AG04450 (cell line): ENCODE measurements at regions not wholly inside any gene's neighbourhood (a gene's known extent, or its start where the extent isn't known, plus 50 kb on each side); places are given as distances from the start of the nearest gene placed in this dataset.

Source experiments
- CTCF ChIA-PET: fragments of 300-600, 350-600 bp; formaldehyde crosslinking; extraction: SDS; loops from one replicate; lab custom pipeline; 2022; ENCODE audit warnings: antibody characterized with exemption, inconsistent platforms; lab: Charles Lee
- POLR2A ChIA-PET: fragments of 350-600 bp; formaldehyde crosslinking; extraction: SDS; loops from one replicate; lab custom pipeline; 2021; ENCODE audit warnings: antibody characterized with exemption, inconsistent platforms; lab: Yijun Ruan, JAX
- DNase-seq: peaks from one replicate; pipeline ENCODE4 v3.0.0-alpha.2; 2011; ENCODE audit warnings: low read depth, low spot score
- H3K27ac ChIP-seq: one replicate; pipeline ENCODE4 v1.5.1; 2012; ENCODE audit warnings: low read depth, low read length, control low read depth
- H3K27me3 ChIP-seq: one replicate; pipeline ENCODE4 v1.6.0; 2012; ENCODE audit warnings: low read length; ENCODE audit not compliant: control insufficient read depth, insufficient read depth
- H3K4me3 ChIP-seq: 2 replicates; pipeline ENCODE4 v1.5.1; 2011; ENCODE audit warnings: mild to moderate bottlenecking, low read depth, low read length, control low read depth
- H3K9me3 ChIP-seq: 2 replicates; pipeline ENCODE4 v1.5.1; 2012; ENCODE audit warnings: low read length; ENCODE audit not compliant: control insufficient read depth, insufficient read depth
- TF ChIP-seq, protein P1 (sequence below): IDR thresholded peaks from 2 replicates; pipeline ENCODE4 v1.5.1; 2011; ENCODE audit warnings: low read depth, low read length, control low read depth, inconsistent platforms

DNA sequence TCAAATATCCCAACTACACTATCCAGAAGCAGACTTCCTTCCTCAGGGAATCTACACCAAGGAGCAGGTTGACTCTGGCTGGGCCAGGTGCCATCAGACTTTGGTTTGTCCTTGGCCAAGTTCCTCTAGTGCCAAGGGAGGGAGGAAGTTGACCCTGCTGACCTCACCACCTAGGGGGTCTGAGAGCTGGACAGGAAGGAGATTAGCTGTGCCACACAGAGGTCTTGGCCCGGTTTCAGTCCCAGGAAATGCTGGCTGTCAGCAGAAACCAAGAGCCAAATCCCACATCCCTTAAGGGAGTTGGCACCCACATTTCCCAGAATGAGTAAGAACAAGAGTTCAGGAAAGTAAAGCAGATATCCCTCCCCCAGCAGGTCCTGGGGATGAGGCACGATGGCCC, 178.2 kb downstream of the SALL1 start:
- POLR2A ChIA-PET, result no interaction called here
- Histone ChIP-seq H3K27ac (no peak overlapping the region), H3K9me3 (no peaks in the 10 kb centered on the region; the same call in 1 of the 2 replicates), H3K27me3 (no peaks in the 10 kb centered on the region), H3K4me3 (no peak overlapping the region)
- CTCF ChIA-PET, result no interaction called here
- TF ChIP-seq, protein P1, sequence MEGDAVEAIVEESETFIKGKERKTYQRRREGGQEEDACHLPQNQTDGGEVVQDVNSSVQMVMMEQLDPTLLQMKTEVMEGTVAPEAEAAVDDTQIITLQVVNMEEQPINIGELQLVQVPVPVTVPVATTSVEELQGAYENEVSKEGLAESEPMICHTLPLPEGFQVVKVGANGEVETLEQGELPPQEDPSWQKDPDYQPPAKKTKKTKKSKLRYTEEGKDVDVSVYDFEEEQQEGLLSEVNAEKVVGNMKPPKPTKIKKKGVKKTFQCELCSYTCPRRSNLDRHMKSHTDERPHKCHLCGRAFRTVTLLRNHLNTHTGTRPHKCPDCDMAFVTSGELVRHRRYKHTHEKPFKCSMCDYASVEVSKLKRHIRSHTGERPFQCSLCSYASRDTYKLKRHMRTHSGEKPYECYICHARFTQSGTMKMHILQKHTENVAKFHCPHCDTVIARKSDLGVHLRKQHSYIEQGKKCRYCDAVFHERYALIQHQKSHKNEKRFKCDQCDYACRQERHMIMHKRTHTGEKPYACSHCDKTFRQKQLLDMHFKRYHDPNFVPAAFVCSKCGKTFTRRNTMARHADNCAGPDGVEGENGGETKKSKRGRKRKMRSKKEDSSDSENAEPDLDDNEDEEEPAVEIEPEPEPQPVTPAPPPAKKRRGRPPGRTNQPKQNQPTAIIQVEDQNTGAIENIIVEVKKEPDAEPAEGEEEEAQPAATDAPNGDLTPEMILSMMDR, result no peak
- no peak for DNase-seq

- no peak overlapping the region for H3K27ac ChIP-seq
- H3K27me3 ChIP-seq, result no peaks in the 10 kb centered on the region
- no peaks in the 10 kb centered on the region; the same call in 1 of the 2 replicates for H3K9me3 ChIP-seq
- ChIA-PET POLR2A (no interaction called here), CTCF (no interaction called here)
- no peak overlapping the region for H3K4me3 ChIP-seq
- TF ChIP-seq, protein P1, result no peak
- no peak for DNase-seq
These were observed 180.8 kb downstream of the SALL1 start for GRCh38 chr16:50970281-50970680.

- Histone ChIP-seq H3K9me3 (no peaks in the 10 kb centered on the region), H3K4me3 (no peak overlapping the region), H3K27me3 (no peaks in the 10 kb centered on the region), H3K27ac (no peak overlapping the region)
- TF ChIP-seq, protein P1, result no peak
- ChIA-PET CTCF (no interaction called here), POLR2A (no interaction called here)
- DNase-seq, result no peak
These were observed 183.1 kb downstream of the SALL1 start for GRCh38 chr16:50967827-50968612.

DNA sequence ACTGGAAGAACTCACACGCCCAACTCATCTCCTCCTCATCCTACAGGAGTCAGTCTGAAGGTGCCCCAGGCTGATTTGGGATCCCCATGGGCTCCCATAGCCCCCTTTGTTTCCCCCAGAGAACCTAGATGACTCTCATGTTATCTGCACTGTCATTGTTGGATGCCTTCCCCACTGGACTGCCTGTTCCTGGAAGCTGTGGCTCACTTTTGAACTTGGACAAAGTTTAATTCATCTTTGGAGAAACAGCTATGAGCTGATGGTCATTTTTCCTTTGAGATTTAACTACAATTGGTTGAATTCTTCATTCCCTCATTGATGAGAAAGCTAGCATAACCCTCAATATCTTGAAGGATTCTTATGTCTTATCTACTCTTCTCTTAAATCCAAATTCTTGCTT, 186.6 kb downstream of the SALL1 start:
- Histone ChIP-seq H3K9me3 (no peaks in the 10 kb centered on the region), H3K4me3 (no peak overlapping the region), H3K27me3 (no peaks in the 10 kb centered on the region), H3K27ac (no peak overlapping the region)
- TF ChIP-seq, protein P1, result no peak
- ChIA-PET CTCF (no interaction called here), POLR2A (no interaction called here)
- DNase-seq, result no peak

DNA sequence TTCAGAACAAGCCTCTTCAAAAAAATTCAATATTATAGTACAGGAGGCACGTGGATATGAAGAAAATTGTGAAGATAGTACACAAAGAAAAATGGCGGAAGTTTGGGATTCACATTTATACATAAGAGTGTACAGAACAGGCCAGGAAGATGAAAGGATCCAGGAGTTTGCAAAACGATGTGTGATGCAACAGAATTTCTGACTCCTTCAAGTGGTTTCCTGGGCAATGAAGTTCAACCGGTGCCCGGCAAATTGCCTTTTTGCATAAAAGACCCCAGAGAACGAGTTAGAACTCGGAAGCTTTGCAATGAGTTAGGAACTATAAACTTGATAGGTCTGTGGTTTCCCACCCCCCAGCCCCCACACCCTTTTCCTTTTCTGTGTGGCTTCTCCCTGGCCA, 189.1 kb downstream of the SALL1 start:
- POLR2A ChIA-PET, result no interaction called here
- H3K4me3 ChIP-seq, result no peak overlapping the region
- no peaks in the 10 kb centered on the region for H3K27me3 ChIP-seq
- CTCF ChIA-PET, result no interaction called here
- DNase-seq, result no peak
- H3K9me3 ChIP-seq, result no peaks in the 10 kb centered on the region
- TF ChIP-seq, protein P1, result no peak
- H3K27ac ChIP-seq, result no peak overlapping the region
